ENCODE measurements at regions not wholly inside any gene's neighbourhood (a gene's known extent, or its start where the extent isn't known, plus 50 kb on each side); places are given as distances from the start of the nearest gene placed in this dataset.

GRCh38 chr14:22390824-22391461 is 198.1 kb downstream of the DAD1 start:
- no peak for TF ChIP-seq POLR2AphosphoS5 (IDR thresholded peaks at IDR 0.05)
- TF ChIP-seq CTCF (IDR thresholded peaks at IDR 0.05): no peak
- no peak for TF ChIP-seq EP300 (IDR thresholded peaks at IDR 0.05; ENCODE audit: low read depth)
- TF ChIP-seq POLR2A (IDR thresholded peaks at IDR 0.05): no peak
- in situ Hi-C loops (cut with MboI; ENCODE audit: low pct_ligation_motif_present in 1 of 4, low pct_unique_long_range_greater_than_20kb in 1 of 4, low sequenced_read_pairs in 3 of 4) (loop anchor here in 3 of 4 donors (5.0 to 25.0 kb wide), 2 partner anchors 81 to 171 kb away; no protein-coding TSS in a partner anchor), intact Hi-C loops (cut with DNase I; ENCODE audit: low total_unique reads) (no loop called here)
- H3K27me3 ChIP-seq: peaks cover 5% of the 10 kb centered on the region
- H3K36me3 ChIP-seq: no peaks in the 10 kb centered on the region
- no peak overlapping the region for H3K4me3 ChIP-seq
- DNase-seq: peak; percentile 35
- peaks cover 0 to 19% (median 5%) of the 10 kb centered on the region in 4 donors for H3K4me1 ChIP-seq
- H3K9me3 ChIP-seq: no peaks in the 10 kb centered on the region
- H3K27ac ChIP-seq: peak overlapping the region in 3 of 4 donors; percentile 14 to 58 (median 16)
- 16 to 31% methylated on average over 2 to 4 of the region's 4 CpGs for WGBS, 2 donors (ENCODE audit: low coverage in 1 of 2)

- Histone ChIP-seq H3K4me3 (no peak overlapping the region), H3K9me3 (no peaks in the 10 kb centered on the region), H3K4me1 (peaks cover 0 to 19% (median 5%) of the 10 kb centered on the region in 4 donors), H3K27me3 (peaks cover 5% of the 10 kb centered on the region), H3K27ac (peak overlapping the region in 1 of 4 donors; percentile 6), H3K36me3 (no peaks in the 10 kb centered on the region)
- in situ Hi-C loops (cut with MboI; ENCODE audit: low pct_ligation_motif_present in 1 of 4, low pct_unique_long_range_greater_than_20kb in 1 of 4, low sequenced_read_pairs in 3 of 4): loop anchor here in 3 of 4 donors (5.0 to 25.0 kb wide), 2 partner anchors 82 to 172 kb away; no protein-coding TSS in a partner anchor
- no peak for TF ChIP-seq POLR2A (IDR thresholded peaks at IDR 0.05)
- no peak for TF ChIP-seq EP300 (IDR thresholded peaks at IDR 0.05; ENCODE audit: low read depth)
- TF ChIP-seq POLR2AphosphoS5 (IDR thresholded peaks at IDR 0.05): no peak
- TF ChIP-seq CTCF (IDR thresholded peaks at IDR 0.05): no peak
- intact Hi-C loops (cut with DNase I; ENCODE audit: low total_unique reads): no loop called here
- WGBS, 2 donors (ENCODE audit: low coverage in 1 of 2): 95% methylated on average over 5 of the region's 5 CpGs; no CpG with 5 or more reads in 1 of the 2 donors
- no peak for DNase-seq
These were observed 198.8 kb downstream of the DAD1 start for GRCh38 chr14:22390195-22390594.

GRCh38 chr14:22388669-22389595 is 200.1 kb downstream of the DAD1 start:
- no peaks in the 10 kb centered on the region for H3K36me3 ChIP-seq
- no peaks in the 10 kb centered on the region for H3K9me3 ChIP-seq
- in situ Hi-C loops (cut with MboI; ENCODE audit: low pct_ligation_motif_present in 1 of 4, low pct_unique_long_range_greater_than_20kb in 1 of 4, low sequenced_read_pairs in 3 of 4) (loop anchor here in 2 of 4 donors (10.0 to 25.0 kb wide), 2 partner anchors 86 to 173 kb away; no protein-coding TSS in a partner anchor), intact Hi-C loops (cut with DNase I; ENCODE audit: low total_unique reads) (loop anchor here (5.0 to 10.0 kb wide), 2 partner anchors 74 to 83 kb away; no protein-coding TSS in a partner anchor)
- H3K4me1 ChIP-seq: peaks cover 0 to 19% (median 5%) of the 10 kb centered on the region in 4 donors
- no peak overlapping the region for H3K27ac ChIP-seq
- WGBS, 2 donors (ENCODE audit: low coverage in 1 of 2): 88 to 100% methylated on average over 1 to 8 of the region's 8 CpGs
- TF ChIP-seq POLR2A (IDR thresholded peaks at IDR 0.05): no peak
- no peak for TF ChIP-seq POLR2AphosphoS5 (IDR thresholded peaks at IDR 0.05)
- TF ChIP-seq CTCF (IDR thresholded peaks at IDR 0.05): no peak
- no peak for TF ChIP-seq EP300 (IDR thresholded peaks at IDR 0.05; ENCODE audit: low read depth)
- H3K4me3 ChIP-seq: no peak overlapping the region
- DNase-seq: no peak
- H3K27me3 ChIP-seq: peaks cover 5% of the 10 kb centered on the region

- intact Hi-C loops (cut with DNase I; ENCODE audit: low total_unique reads) (loop anchor here (5.0 to 10.0 kb wide), 2 partner anchors 73 to 84 kb away; no protein-coding TSS in a partner anchor), in situ Hi-C loops (cut with MboI; ENCODE audit: low pct_ligation_motif_present in 1 of 4, low pct_unique_long_range_greater_than_20kb in 1 of 4, low sequenced_read_pairs in 3 of 4) (loop anchor here in 2 of 4 donors (10.0 to 25.0 kb wide), 2 partner anchors 87 to 174 kb away; no protein-coding TSS in a partner anchor)
- no peak overlapping the region for H3K27ac ChIP-seq
- peaks cover 0 to 19% (median 5%) of the 10 kb centered on the region in 4 donors for H3K4me1 ChIP-seq
- whole genome bisulfite sequencing, 2 donors (ENCODE audit: low coverage in 1 of 2): 32 to 47% methylated on average over 5 to 11 of the region's 11 CpGs
- H3K4me3 ChIP-seq: no peak overlapping the region
- no peaks in the 10 kb centered on the region for H3K36me3 ChIP-seq
- no peak for TF ChIP-seq POLR2AphosphoS5 (IDR thresholded peaks at IDR 0.05)
- no peak for TF ChIP-seq POLR2A (IDR thresholded peaks at IDR 0.05)
- no peak for TF ChIP-seq CTCF (IDR thresholded peaks at IDR 0.05)
- TF ChIP-seq EP300 (IDR thresholded peaks at IDR 0.05; ENCODE audit: low read depth): no peak
- H3K9me3 ChIP-seq: no peaks in the 10 kb centered on the region
- H3K27me3 ChIP-seq: peaks cover 5% of the 10 kb centered on the region
- no peak for DNase-seq
These were observed 201.2 kb downstream of the DAD1 start for GRCh38 chr14:22387776-22388241.
